ENCODE measurements at regions not wholly inside any gene's neighbourhood (a gene's known extent, or its start where the extent isn't known, plus 50 kb on each side); places are given as distances from the start of the nearest gene placed in this dataset.

DNA sequence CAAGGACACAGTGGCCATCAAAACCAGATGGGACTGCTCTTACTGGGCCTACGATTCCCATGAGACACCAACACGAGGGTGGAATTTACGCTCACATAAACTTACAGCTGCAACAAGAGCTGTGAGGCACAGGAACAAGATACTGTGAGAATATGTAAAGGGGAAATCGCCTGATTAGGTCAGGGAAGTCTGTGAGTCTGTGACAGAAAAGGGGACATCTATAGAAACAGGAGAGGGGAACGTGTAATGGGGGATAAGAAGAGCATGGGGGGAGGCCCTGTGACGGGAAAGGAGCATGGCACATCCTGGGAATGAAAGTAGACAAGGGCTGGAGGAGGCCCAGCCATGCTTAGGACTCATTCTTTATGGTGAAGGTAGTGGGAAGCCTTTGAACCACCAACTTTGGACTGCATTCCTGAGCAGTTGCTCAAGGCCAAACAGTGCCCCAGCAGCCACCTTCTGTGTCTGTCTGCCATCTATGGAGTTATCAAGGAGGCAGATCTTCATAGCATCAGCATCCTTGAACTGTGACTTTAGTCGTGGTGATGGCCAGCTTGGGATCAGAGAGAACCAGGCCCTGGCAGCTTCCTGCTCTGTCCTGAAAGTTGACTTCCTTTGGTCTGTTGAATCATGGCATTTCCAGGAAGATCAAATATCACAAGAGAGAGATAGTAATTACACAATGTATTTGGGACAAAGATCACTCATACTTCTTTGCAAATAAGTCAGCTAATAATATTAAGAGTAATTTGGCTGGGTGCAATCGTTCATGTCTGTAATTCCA lies 87.9 kb upstream of the FAM169A start:
- DNase-seq, result peak; percentile 67

DNA sequence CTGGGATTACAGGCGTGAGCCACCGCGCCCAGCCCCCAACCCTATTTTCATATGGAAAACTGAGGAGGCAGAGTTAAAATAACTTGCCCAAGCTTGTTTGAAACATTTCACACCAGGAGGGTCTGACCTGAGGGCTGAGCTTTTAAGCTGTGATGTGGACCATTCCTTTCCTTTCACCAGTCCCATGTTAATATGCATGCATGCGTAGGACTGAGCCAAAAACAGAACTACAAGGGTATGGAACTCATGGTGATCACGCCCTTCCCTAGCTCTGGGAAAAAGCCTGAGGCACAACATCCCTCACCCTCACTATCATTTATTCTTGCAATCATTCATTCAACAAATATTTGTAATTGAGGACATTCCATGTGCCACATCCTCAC lies 87.4 kb upstream of the FAM169A start:
- no peak for DNase-seq

DNA sequence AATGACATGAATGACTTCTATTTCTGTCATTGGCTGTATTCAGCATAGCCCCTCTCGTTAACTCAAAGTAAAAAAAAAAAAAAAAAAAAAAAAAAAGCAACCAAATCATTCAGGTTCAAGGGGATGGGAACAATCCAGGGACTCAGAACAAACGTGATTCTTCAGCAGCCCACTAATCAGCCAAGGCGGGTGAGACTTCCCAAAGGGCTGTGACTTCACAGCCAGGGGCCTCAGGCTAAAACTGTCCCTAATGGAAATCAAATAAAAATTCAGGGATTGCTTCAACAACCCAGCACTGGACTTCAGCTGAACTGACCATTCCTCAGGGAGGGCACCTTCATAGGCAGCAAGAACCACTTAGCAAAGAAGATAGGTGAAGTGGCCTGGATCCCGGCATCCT lies 86.2 kb upstream of the FAM169A start:
- no peak for DNase-seq

DNA sequence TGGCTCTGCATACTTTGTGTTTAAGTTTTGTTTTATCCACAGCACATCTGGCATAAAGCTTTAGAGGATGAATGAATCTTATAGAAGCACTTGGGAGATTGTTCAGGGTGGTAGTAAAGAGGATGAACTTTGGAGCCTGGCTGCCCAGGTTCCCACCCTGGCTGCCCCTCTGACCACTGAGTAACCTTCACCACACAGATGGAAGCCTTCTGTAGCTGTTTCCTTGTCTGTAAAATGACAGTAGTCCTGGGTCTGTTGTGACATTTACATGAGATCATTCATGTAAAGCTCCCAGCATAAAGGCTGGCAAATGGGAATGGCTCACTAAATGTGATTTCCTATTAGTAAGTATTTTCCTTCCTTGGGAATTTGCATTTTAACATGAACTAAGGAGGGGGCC lies 85.7 kb upstream of the FAM169A start:
- DNase-seq, result peak; percentile 8

DNA sequence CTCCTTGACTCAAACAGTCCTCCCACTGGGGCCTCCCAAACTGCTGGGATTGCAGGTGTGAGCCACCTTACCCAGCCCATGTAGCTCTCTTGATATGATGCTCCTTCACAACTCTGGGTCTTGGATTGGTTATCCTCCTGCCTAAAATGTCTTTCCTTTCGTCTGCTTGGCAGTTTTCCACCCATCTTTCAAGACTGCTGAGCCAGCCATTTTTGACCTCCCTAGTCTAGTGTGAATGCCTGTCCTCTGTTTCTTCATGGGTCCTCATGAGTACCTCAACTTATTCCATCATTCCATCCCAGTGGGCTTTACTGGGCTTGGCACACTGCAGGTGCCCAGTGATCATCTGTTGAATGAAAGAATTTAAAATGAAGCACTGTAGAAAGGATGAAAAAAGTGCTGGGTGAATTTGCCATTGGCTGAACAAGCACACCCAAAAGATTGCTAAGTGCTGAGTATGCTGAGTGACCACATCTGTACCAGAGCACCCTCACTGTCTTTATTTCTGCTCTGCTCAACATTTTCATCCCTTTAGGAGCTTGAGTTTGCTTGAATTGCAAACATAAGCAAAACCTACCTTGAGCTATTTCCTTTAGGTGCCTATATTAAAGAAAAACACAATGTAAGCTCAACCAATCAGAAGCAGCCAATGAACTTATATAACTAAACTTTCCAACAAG lies 84.8 kb upstream of the FAM169A start:
- DNase-seq, result peak; percentile 28

DNA sequence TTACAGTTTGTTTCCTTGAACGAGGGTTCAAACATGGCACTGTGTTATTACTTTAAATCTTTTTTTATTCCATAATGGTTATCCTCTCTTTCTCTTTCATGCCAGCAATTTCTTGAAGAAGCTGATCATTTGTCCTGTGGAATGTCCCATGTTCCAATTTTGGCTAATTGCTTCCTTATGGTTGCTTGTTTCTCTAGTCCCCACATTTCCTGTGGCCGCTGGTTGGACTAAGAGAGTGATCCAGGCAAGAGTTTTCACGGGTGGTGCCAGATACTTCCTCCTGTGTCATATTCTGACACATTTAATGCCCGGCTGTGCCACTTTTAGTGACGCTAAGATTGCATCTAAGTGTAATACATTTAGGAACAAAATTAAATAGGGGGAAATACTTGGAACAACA lies 83.8 kb upstream of the FAM169A start:
- peak; percentile 91 for DNase-seq

DNA sequence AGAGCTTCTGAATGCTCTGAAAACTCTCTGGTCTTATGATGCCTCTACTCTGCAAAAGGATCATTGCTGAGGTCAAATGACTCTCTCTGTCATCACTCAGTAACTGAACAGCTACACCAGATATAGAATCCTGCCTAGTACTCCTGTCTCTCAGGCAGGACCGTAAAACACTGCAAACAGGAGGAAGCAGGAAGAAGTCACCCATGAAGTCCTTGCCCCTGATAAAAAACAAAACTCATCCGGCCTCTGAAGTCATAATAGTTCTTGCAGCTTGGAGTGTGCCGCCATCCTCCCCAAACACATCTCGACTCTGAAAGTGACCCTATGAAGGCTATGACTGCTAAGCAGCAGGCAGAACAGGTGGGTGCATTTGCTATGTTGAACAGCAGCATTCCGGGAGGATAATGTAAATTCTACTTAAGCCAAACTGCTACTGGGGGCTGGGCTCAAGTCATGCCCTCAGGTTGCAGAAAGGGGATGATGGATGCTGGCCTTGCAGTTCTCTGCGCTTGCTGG lies 81.9 kb upstream of the FAM169A start:
- no peak for DNase-seq

DNA sequence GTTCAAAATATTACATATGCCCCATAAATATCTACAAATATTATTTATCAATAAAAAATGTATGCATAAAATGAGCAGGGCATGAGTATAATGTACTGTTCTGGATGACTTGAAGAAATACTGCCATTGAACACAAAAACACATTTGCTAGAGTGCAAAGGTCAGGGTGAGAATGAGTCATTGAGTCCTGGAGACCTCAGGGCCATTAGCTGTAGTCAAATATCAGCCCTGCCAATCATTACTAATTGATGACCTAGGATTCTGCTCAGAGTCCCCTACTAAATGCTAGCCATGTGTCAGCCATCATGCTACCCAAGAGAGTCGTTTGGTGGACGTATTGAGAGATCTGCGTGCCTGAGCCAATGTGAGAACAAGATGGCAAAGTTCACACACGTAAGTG lies 80.3 kb upstream of the FAM169A start:
- DNase-seq, result no peak

DNA sequence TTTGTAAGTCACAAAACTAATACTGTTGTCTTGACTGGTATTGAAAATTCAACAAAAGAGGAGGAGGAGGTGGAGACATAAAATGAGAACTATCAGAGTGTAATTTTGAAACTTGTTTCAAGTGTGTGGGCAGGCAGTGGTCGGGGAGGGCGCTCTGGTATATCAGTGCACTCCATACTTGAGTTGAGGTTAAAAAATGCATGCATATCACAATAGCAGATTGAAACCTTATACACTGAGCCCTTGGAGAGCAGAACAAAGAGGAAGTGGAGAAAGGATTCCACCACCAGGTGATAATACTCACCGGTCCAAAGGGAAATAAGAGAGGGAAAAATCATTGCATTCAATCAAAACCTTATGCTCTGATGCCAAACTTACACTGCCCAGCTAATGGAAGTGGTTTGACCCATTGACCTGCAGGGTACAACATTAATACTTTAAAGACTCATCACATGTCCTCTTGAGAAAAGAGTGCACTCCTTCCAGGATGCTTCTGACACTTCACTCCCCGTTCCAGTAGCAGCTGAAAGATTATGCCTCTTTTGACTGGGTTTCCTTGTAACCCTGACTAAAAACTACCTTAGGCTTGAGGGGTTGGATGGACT lies 79.5 kb upstream of the FAM169A start:
- DNase-seq, result no peak

DNA sequence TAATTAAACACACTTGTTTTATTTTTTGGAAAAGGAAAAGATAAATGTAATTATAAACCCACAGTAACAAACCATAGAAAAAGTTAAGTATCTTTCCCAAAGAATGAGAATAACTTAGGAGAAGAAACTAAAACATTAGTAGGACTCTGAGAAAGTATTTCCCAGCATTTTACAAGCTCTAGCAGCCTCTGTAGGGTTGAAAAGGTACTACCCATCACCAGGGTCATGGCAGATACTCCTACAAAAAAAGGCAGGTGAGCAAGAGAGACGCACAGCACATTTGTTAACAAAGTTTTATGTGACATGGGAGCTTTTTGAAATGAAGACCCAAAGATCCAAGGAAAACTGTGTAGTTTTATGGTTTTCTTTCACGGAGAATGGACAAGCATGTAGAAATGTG lies 77.7 kb upstream of the FAM169A start:
- DNase-seq, result no peak

DNA sequence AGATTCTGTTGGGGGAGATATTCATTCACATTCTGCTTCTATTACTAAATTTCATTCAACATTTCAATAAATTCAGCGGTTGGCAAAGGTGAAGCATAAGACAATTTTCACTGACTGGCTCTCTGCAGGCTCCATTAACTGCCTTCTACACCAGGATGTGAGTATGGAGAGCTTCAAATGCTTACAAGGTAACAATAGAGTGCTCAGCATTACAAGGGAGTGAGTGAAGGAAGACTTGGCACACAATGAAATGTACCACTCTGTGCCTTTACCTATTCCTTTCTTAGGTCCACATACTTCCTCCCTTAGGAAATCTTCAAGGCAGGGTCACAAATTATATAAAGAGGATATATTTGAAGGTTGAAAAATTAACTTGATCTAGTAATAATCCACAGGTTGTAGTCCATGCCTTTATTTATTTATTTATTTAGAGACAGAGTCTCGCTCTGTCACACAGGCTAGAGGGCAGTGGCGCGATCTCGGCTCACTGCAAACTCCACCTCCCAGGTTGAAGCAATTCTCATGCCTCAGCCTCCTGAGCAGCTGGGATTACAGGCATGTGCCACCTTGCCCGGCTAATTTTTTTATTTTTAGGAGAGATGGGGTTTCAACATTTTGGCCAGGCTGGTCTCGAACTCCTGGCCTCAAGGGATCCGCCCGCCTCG lies 76.6 kb upstream of the FAM169A start:
- DNase-seq, result no peak

DNA sequence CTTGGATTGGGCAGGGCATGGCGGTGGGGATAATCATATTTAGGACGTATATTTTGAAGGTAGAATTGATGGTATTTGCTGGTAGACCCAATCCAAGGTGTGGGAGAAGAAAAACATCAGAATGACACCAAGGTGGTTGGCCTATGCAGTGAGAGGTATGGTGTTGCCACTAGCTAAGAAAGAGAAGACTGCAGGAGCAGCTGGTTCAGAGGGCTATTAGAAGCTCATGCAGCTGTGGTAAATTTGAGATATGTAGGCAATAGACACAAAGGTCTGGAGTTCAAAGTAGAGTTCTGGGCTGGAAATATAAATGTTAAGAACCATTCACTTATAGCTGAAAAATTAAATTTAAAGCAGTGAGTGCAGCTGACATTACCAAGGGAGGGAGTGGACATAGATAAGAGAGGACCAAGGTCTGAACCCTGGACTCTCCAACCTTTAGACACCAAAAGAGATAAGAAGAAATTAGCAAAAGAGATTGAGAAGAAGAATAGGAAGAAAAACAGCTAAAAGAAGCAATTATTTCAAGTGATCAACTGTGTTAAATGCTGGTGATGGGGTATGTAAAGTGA lies 74.7 kb upstream of the FAM169A start:
- no peak for DNase-seq

DNA sequence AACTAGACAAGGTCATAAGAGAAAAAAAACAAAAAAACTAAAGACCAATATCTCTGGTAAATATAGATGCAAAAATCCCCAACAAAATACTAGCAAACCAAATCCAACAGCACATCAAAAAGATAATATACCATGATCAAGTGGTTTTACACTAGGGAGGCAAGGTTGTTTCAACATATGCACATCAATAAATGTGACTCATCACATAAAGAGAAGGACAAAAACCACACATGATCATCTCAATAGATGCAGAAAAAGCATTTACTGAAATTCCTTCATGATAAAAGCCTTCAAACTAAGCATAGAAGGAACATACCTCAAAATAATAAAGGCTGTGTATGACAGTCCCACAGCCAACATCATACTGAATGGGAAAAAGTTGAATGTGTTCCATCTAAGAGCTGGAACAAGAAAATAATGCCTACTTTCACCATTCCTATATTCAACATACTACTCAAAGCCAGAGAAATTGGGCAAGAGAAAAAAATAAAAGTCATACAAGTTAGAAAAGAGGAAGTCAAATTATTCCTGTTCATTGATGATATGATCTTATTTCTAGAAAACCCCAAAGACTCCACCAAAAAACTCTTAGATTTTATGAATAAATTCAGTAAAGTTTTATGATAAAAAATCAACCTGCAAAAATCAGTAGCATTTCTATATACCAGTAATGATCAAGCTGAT lies 72.2 kb upstream of the FAM169A start:
- DNase-seq, result peak; percentile 54

DNA sequence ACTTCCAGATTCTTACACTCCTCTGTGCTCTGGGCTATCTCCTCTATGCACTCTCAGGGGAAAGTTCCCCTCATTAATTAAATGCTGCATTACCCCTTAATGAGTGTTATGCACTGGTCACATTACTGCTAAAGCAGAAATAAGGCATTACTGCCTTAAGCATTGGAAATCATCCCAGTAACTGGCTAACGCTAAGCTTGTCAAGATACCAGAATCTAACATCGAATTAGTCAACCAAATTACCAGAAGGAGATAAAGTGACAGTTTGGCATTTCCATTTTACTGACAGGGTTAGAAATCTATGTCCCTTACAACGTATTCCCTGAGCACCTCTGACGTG lies 69.5 kb upstream of the FAM169A start:
- DNase-seq, result no peak

DNA sequence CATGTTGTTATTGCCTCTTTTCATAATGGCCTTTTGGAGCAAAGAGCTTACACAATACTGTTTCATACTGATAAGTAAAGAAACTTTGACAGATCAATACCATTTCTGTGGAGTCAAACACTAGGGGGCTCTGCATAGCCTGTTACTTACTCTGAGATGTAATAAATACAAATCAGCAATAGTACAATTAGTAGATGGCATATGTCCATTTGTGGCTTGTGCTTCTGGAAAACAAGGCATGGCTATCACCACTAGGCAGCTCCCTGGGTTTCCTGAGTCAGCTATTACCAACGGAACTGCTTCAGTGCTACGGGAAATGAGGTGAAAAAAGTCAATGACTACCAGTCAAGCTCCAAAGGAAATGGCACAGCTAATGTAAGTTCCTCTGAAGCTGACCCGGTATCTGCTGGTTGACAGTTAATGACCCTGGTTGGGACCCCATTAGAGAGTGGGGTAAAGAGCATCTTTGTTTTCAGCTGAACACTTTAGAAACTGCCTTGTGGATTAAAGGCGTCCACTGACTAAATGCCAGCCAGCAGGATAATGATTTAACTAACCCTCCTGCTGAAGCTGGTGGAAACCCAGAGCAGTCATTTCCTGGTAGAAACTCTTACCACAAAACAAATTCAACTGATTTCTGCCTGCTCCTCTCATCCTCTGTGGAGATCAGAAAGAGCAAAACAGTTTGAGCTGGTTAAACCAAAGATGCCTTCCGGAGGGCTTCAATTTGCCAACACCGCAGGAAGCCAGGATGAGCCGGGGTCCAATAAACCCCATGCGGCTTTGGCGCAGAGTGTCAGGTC lies 69.0 kb upstream of the FAM169A start:
- DNase-seq, result peak; percentile 84

DNA sequence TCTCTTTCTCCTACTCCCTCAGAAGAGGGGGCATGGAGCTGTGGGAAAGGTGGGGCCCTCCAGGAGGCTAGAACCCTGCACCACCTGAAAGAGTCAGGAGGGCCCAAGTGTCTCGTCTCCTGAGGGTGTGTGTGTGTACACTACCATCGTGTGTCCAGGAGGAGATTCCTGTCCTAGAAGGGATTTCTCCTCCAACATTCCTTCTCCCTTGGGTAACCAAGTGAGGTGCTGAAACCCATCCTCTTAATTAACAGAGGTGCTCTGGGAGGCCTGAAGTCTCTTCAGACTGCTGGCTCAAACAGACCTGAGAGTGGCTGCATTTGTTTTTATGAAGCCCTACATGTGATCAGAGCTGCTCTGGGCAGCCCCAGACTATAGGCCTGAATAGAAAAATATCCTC lies 61.1 kb upstream of the FAM169A start:
- no peak for DNase-seq

DNA sequence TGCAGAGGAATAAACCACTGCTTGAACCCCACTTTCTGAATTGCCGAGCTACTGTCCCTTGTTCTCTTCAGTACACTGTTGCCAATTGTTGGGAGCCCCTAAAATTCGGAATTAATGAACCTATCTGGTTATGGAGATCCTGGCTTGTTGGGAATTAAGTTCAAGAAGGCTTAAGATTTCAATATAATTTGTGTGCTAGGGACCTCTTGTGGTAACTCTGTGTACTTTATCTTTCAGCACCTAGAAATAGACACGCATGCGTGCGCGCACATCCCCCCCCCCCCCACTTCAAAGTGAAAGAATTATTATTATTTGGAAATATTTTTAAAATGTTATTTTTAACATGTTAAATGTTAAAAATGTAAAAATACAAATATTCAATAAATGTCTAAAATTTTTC lies 53.3 kb upstream of the FAM169A start:
- peak; percentile 68 for DNase-seq

DNA sequence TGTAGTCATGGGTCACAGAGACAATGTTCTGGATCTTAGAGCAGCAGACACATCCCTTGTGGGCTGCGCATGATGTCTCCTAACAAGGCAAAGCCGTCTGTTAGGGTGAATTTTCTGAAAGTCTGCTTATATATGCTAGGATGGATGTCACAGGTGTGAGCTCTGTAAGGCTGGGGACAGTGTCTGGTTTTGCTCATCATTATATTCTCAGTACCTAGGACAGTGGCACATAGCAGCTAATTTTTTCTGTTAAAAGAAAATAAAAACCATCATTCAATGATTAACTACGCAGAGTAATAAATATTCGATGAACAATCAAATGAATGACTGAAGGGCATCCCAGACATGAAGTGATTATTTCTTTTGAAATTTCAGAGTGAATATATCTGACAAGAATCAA lies 52.9 kb upstream of the FAM169A start:
- no peak for DNase-seq

DNA sequence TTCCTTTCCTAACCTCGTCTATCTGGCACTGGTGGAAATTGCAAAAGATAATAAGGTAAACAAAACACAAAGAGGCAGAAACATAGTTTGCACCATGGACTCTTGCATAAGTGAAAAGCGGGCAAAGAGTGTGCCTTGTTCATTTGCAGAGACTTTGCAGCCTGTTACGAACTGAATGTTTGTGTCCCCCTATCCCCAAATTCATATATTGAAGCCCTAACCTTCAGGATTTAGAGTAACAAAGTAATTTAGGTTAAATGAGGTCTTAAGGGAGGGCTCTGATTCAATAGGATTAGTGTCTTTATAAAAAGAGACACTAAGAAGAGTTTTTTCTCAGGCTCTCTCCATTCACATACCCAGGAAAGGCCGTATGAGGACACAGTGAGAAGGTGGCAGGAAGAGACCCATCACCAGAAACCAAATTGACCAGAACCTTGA lies 52.1 kb upstream of the FAM169A start:
- no peak for DNase-seq

DNA sequence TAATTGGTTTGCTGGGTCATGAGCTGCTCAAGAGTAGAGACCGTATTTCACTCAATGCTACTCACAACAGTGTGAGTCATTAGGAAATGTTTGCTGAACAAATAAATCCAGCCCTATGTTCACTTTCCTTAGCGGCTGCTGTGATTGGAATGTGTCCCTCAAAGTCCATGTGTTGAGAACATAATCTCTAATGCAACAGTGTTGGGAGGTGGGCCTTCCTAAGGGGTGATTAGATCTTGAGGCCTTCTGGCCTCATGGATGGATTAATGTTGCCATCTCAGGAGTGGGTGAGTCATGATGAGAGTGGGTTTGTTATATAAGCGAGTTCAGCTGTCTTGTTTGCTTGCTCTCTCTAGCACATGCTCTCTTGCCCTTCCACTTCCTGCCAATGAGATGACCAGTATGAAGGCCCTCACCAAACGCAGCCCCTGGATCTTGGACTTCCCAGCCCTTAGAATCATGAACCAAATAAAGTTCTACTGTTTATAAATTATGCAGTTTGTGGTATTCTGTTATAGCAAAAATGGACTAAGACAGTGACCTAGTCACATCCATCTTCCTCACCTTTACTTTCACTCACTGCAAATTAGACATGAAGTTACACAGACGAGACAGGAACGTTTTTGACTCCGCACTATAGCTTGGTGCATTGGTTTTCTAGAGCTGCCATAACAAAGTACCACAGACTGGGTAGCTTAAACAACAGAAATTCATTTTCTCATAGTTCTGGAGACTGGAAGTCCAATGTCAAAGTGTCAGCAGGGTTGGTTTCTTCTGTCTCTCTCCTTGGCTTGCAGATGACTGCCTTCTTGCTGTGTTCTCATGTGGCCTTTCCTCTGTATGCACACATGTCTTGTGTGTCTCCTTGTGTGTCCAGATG lies 50.9 kb upstream of the FAM169A start:
- peak; percentile 47 for DNase-seq
